Erythroblast (primary cell): ENCODE measurements at regions not wholly inside any gene's neighbourhood (a gene's known extent, or its start where the extent isn't known, plus 50 kb on each side); places are given as distances from the start of the nearest gene placed in this dataset.

Experiments used
- DNase-seq, 2 experiments: peaks; one replicate each; lab custom pipeline; 2025; lab: John Stamatoyannopoulos, UW
- GATA1 ChIP-seq: IDR thresholded peaks from 2 replicates; pipeline ENCODE4 v1.6.1; 2011; ENCODE audit warnings: low read depth, mild to moderate bottlenecking, control low read depth, low read length, moderate library complexity
- POLR2A ChIP-seq: IDR thresholded peaks from 2 replicates; pipeline ENCODE4 v1.6.1; 2011; ENCODE audit warnings: mild to moderate bottlenecking, low read length

DNA sequence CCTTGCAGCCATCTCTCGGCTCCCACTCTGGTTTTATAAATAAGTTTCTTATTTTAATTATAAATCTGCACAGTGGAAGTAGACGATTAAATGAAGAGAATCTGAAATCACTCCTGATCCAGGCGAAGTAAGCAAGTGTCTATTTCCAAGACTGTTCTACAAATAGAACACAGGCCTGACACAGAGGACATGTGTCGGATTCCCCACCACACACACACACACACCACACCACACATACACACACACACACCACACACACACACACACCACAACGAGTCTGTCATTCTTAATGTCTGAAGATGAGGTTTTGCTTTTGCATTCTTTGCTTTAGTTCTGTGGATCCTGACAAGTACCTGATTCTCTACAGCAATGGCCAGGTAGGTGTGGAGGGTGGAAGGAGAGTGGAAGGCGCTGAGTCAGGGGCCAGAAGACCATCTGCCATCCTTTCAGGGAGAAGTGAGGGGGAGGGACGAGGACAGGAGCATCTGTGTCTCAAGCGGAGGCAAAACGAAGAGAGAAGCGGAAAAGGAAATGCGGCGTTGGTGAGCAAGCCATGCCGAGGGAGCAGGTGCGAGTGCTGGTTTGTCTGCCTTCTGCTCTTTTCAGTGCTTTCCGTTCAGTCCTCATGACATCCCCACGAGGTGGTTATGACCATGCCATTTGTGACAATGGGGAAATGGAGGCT lies 110.2 kb downstream of the TEX26 start:
- DNase-seq: no peak
- TF ChIP-seq POLR2A: no peak
- TF ChIP-seq GATA1: no peak

DNA sequence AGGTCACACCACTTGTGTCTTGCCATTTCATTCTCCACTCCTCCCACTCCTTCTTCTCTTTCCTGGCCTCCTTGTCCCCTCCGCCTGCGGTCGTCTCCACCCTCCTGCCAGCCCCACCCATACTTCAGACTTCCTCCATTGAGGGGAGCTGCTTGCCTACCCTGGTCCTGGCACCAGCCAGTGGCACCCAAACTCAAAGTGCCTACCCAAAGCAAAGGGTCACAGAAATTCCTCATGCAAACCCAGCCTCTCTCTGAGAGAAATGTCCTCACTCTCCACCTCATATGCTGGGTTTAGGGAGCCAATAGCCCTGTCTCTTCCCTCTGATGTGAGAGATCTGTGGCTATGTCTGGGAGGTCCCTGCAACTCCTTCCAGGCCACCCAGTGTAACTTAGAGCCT lies 109.6 kb downstream of the TEX26 start:
- TF ChIP-seq GATA1 (no peak), POLR2A (no peak)
- no peak for DNase-seq

DNA sequence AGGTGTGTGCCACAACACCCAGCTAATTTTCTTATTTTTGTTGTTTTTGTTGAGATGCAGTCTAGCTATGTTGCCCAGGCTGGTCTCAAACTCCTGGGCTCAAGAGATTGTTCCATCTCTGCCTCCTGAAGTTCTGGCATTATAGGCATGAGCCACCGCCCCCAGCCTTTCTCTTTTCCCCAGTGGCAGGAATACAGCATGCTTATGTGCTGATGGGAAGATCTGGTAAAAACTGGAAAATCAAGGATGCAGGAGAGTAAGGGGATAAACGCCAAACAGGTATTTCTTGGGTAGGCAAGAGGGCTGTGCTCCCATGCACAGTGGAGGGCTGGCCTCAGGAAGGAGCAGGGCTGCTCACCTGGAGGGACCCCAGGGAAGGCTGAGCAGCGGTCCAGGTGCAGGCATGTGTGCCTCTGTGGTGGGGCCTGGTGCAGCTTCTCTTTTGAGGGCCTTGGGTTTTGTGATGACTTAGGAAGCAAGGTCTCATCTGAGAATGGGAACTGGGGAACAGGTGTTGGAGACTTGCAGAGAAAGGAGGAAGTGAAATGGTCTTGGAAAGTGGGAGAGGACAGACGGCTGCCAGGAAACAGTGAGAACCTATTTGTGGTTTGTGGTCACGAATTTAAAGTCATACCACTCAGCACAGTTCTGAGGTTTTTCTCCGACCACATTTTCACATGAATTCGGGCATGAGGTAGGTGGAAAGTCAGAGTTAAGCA lies 106.5 kb downstream of the TEX26 start:
- no peak for TF ChIP-seq POLR2A
- TF ChIP-seq GATA1: no peak
- no peak for DNase-seq

DNA sequence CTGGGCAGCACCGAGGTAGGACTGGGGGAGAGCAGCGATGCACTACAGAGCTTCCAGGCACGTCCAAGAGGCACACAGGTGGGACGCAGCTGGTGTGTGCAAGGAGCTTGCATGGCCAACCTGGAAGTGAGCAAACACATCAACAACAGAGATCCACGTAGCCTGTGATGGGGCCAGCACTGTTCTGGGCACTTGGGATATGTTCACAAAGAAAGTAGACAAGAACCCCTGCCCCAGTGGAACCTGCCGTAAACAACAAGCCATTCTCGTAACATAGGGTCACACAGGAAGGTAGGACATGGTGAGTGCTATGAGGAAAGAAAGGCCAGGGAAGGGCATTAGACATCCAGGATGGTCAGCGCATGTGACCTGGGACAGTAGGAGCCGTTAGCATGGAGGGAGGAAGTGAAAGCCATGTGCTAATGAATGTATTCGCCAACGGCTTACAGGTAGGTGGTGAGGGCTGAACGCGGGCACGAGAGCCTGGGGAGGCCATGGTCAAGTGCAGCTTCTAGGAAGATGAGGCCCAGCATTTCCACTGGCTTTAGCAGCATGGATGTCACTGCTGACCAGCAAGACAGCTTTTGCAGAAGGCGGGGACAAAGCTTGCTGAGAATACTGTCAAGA lies 105.5 kb downstream of the TEX26 start:
- no peak for DNase-seq
- TF ChIP-seq GATA1 (no peak), POLR2A (no peak)

DNA sequence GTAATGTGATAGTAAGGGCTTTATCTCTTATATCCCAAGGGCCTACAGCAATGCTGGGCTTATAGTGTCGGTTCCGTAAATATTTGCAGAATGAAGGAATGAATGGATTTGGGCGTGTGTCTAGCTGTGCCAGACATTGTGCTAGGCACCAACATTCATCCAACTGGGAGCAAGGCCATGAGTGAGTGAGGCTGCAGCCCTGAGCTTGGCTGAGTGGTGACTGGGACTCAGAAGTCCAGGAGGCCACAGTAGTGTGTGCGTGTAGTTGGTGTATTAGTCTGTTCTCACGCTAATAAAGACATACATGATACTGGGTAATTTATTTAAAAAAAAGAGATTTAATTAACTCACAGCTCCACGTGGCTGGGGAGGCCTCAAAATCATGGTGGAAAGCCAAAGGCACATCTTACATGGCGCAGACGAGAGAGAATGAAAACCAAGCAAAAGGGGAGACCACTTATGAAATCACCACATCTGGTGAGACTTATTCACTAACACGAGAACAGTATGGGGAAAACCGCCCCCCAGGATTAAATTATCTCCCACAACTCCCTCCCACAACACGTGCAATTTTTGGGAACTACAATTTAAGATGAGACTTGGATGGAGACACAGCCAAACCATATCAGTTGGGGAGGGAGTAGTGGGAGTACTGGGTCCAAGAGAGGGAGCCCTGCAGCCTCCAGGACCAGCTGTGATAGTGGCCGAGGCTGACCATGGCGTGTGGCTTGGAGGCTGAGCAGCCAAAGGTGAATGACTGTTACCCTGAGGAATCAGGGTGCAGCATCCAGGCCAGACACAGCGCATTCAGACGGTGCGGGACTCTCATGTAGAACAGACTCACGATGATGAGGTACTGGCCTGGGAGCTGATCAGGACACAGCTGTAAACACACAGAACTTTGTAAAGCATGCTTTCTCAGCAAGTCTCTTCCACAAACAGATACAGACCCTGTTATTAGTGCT lies 104.6 kb downstream of the TEX26 start:
- DNase-seq: no peak
- TF ChIP-seq GATA1: no peak
- TF ChIP-seq POLR2A: no peak

DNA sequence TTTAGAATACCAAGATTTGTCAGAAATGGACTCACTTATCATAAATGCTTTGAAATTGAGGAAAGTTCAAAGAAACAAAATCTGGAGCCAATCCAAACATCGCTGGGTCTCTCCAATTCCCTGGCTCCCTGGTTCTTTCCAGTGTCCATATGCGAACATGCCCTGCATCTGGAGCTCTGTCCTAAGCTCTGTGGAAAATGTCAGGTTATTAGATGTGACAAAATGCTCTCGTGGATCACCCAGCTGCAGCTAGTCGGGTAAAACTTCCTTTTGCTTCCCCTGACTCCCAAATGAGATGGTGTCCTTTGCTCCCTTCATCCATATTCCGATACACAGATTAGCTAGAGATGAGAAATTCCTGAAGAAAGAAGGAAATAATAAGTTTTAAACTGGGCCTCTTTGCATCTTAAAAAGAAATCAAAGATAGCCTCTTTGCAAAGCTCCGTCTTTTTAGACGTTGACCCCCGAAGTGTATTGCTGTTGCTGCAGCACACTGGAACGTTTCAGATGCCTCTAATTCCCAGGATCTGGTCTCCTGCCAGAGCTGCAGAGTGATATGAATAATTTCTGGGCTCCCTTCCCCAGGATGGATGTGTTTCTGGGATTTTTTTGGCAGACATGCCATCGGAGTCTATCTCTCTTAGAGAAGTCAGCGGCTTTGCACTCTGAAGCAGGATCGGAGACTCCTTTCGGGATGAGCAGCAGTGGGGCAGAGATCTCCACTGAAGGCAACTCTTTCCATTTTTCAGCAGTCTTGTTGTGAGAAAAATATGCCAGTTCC lies 102.9 kb downstream of the TEX26 start:
- TF ChIP-seq GATA1 (no peak), POLR2A (no peak)
- no peak for DNase-seq

DNA sequence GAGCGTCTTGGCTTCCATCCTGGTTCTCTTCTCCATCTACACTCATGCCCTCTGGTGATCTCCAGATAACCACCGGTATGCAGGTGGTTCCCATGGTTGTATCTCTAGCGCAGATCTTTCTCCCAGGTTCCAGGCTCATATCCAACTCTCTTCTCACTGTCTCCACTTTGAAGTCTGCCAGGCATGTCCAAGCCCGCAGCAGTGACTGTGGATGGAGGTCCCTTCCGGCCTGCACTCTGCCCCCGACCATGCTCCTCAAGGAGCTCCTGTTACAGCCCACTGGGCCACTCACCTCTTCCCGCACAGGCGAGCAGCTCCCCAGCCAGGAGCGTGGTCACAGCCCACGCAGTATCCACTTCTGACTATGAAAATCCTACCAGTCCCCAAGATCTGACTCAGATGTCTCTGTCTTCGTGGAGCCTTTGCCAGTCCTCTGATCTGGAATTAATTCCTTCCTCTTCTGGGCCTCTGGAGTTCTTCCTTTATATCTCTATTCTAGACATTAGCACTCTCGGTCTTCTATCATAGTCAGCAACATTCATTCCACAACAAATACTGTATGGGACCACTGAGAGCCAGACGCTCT lies 100.2 kb downstream of the TEX26 start:
- DNase-seq: no peak
- TF ChIP-seq GATA1 (no peak), POLR2A (no peak)

DNA sequence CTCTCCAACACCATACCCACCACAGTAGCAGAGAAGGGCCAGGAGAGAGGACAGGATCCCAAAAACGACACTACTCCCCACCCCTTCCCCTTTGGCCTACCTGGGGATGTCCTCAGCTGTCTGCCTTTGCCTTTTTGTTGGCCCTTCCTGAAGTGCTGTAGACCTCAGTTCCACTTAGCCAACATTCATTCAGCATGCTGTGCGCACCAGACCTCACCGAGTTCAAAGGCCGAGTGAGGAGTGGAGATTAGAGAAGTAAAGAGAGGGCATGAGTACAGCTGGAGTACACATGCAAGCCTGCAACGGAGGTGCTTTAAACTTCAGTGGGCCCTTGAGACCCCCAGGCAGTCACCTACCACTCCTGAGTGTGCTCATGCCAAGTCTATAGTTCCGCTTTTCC lies 99.0 kb downstream of the TEX26 start:
- no peak for DNase-seq
- TF ChIP-seq GATA1 (no peak), POLR2A (no peak)

DNA sequence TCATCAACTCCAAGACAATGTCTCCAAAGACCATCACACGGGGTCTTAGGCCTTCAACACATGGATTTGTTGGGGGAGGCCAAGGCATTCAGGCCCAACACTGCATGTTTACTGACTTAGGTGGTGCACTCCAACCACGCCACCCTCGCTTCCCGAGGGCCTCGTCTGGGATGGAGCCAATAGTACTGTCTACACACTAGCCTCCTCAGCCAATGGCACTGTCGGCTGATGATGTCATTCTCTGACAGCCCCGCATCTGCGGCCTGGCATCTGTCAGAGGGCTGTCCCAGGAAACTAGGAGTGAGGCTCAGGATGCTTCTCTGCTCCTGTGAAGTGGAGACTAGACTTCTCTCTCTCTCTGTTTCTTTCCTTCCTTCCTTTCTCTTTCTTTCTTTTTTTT lies 96.6 kb downstream of the TEX26 start:
- no peak for TF ChIP-seq GATA1
- TF ChIP-seq POLR2A: no peak
- DNase-seq: no peak

DNA sequence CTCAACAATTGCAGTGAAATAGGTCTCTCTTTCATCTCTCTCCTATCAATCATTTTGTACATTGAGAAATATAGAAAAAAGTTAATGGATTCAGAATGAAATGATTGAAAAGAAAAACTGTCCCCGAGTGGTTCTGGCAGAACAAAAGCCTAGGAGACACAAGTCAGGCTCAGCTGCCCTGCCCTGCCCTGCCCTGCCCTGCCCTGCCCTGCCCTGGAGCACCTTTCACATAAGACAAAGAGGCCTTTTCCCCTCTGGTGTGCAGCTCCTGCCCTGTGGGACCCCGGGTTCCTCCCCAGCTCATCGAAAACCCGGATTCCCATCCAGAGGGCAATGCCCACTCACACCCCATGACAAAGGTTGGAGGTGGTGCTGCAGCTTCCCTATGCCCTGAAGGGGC lies 94.7 kb downstream of the TEX26 start:
- TF ChIP-seq GATA1: no peak
- TF ChIP-seq POLR2A: no peak
- no peak for DNase-seq
